ENCODE measurements at regions not wholly inside any gene's neighbourhood (a gene's known extent, or its start where the extent isn't known, plus 50 kb on each side); places are given as distances from the start of the nearest gene placed in this dataset.
A peak's percentile ranks its signal among the peaks of the same experiment; 100 is the strongest.

DNA sequence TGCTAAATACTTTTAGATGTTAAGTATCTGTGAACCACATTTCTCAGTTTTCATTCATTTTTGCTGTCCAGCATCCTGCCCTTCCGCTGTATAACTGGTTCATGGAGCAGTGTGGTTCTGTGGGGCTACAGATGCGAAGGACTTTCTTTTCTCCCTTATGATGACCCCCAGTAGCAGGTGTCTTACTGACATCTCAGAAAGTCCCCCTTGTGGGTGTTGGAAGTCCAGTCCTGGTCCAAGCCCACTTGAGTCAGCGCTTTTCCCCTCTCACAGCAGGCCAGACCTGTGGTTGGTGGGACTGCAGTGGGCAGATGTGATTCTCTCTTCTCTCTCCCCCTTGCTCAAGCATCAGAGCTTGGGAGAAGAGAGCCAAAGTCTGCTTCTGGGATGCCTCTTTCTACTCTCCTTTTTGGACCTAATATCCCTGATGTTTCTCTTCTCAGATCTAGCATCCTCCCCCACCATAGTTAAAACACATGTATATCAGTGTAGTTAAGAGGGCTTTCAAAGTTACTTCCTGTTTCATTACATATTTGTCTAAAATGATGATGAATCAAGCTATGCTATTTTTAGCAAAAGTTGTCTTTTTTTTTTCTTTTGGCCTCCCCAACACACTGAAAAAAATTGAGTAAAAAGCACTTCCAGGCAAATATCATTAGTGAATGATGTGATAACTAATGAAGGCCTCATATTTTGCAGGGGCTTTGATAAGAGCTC, 119.5 kb upstream of the ZNF618 start:
- H3K27ac ChIP-seq (ENCODE audit: low read depth, low read length): no peak overlapping the region
- POLR2A ChIA-PET (ENCODE audit: partially characterized antibody): no interaction called here

More for the DNA sequence above, 119.5 kb upstream of the ZNF618 start:
- H3K79me1 ChIP-seq (ENCODE audit: low read depth, low read length): no peaks in the 10 kb centered on the region
- no peak overlapping the region for H2BK120ac ChIP-seq (replicated peaks; ENCODE audit: low read depth, low read length)
- H2AK5ac ChIP-seq (ENCODE audit: low read depth, low read length): no peak overlapping the region
- CTCF ChIA-PET (ENCODE audit: partially characterized antibody): interaction anchor here (0.7 to 1.4 kb wide), 3 partner anchors 32 to 204 kb away, joined by 3 to 4 read pairs (median 3); no protein-coding TSS in a partner anchor
- no peaks in the 10 kb centered on the region for H3K36me3 ChIP-seq (ENCODE audit: control insufficient read depth in 2 of 4, insufficient read depth in 4 of 4, low read length in 3 of 4)
- H4K20me1 ChIP-seq (replicated peaks in 1 of 2; ENCODE audit: control insufficient read depth in 1 of 2, insufficient read depth in 2 of 2, low read length in 2 of 2): no peaks in the 10 kb centered on the region
- peaks cover 2 to 9% (median 6%) of the 10 kb centered on the region in 4 experiments; a peak in 6 of 7 replicates for H3K4me1 ChIP-seq (replicated peaks in 1 of 4; ENCODE audit: control insufficient read depth in 3 of 4, insufficient read depth in 4 of 4, low read length in 3 of 4)
- H3K27me3 ChIP-seq (replicated peaks in 1 of 4; ENCODE audit: control insufficient read depth in 3 of 4, extremely low read depth in 1 of 4, insufficient read depth in 3 of 4, low read length in 3 of 4): peaks cover 0 to 2% (median 0%) of the 10 kb centered on the region in 4 experiments; a peak in 2 of 7 replicates
- H3K9me3 ChIP-seq (ENCODE audit: insufficient read depth in 2 of 2, low read depth in 1 of 2, low read length in 1 of 2): no peaks in the 10 kb centered on the region
- no peak overlapping the region for H3K4me3 ChIP-seq (ENCODE audit: extremely low read depth in 1 of 4, insufficient read depth in 2 of 4, low read depth in 3 of 4, low read length in 4 of 4)
- 0 out of 2 replicates have a peak overlapping the region, but pooled peaks have one; percentile 34 for H2AFZ ChIP-seq (ENCODE audit: low read length)
- H3K14ac ChIP-seq (ENCODE audit: insufficient read length): no peak overlapping the region
- 0 out of 2 replicates have a peak overlapping the region, but pooled peaks have one; percentile 37 for H2BK15ac ChIP-seq (ENCODE audit: low read length)
- no peak overlapping the region for H3K18ac ChIP-seq (ENCODE audit: extremely low read depth, low read length)
- H2BK20ac ChIP-seq (ENCODE audit: low read length): no peak overlapping the region
- no peak overlapping the region for H2BK5ac ChIP-seq (ENCODE audit: low read depth, low read length)
- no peak overlapping the region for H2BK12ac ChIP-seq (ENCODE audit: low read depth, low read length)
- no peak overlapping the region for H3K4me2 ChIP-seq (ENCODE audit: insufficient read depth in 1 of 2, low read depth in 2 of 2, low read length in 2 of 2)
- 92% methylated on average over 3 of the region's 3 CpGs; no CpG with 5 or more reads in 1 of the 2 experiments for WGBS, 2 experiments (ENCODE audit: extremely low coverage in 1 of 2, insufficient coverage in 1 of 2, insufficient read length in 1 of 2, insufficient replicate concordance in 2 of 2, low coverage in 1 of 2, low lambda C conversion rate in 2 of 2, missing lambda C conversion rate in 1 of 2)
- no peak overlapping the region for H4K91ac ChIP-seq (replicated peaks; ENCODE audit: insufficient read length, low read length)
- H3K79me2 ChIP-seq (ENCODE audit: control insufficient read depth in 1 of 2, insufficient read depth in 2 of 2, low read length in 2 of 2): no peaks in the 10 kb centered on the region; a peak in 1 of 4 replicates
- no peaks in the 10 kb centered on the region for H3K23me2 ChIP-seq (ENCODE audit: low read depth, low read length)
- FAIRE-seq (no peak), DNase-seq (ENCODE audit: low read depth in 1 of 2, low spot score in 2 of 2) (no peak)
- H3K4ac ChIP-seq (replicated peaks; ENCODE audit: insufficient read length, low read depth, low read length): no peak overlapping the region
- H3K23ac ChIP-seq (ENCODE audit: insufficient read length): no peak overlapping the region
- H3K56ac ChIP-seq (replicated peaks; ENCODE audit: insufficient read length, low read depth, low read length): no peak overlapping the region
- TF ChIP-seq CTBP2 (IDR thresholded peaks at IDR 0.05; ENCODE audit: borderline replicate concordance, insufficient read depth, insufficient read length, low read length): no peak
- no peak for TF ChIP-seq RXRA (IDR thresholded peaks at IDR 0.05; ENCODE audit: insufficient read depth, low read depth, low read length)
- TF ChIP-seq CHD2 (IDR thresholded peaks at IDR 0.05; ENCODE audit: low read length): no peak
- TF ChIP-seq, protein P1, sequence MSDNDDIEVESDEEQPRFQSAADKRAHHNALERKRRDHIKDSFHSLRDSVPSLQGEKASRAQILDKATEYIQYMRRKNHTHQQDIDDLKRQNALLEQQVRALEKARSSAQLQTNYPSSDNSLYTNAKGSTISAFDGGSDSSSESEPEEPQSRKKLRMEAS (IDR thresholded peaks at IDR 0.05): no peak
- no peak for TF ChIP-seq RFX5 (IDR thresholded peaks at IDR 0.05; ENCODE audit: borderline replicate concordance, low read depth, low read length)
- TF ChIP-seq, protein P2, sequence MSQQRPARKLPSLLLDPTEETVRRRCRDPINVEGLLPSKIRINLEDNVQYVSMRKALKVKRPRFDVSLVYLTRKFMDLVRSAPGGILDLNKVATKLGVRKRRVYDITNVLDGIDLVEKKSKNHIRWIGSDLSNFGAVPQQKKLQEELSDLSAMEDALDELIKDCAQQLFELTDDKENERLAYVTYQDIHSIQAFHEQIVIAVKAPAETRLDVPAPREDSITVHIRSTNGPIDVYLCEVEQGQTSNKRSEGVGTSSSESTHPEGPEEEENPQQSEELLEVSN (IDR thresholded peaks at IDR 0.05): no peak
- TF ChIP-seq SP1 (IDR thresholded peaks at IDR 0.05; ENCODE audit: low read depth, low read length): no peak
- TF ChIP-seq SP2 (IDR thresholded peaks at IDR 0.05; ENCODE audit: low read length): no peak
- no peak overlapping the region for H4K8ac ChIP-seq (ENCODE audit: extremely low read depth, insufficient read depth, low read length)
- no peak overlapping the region for H3K9ac ChIP-seq (replicated peaks in 1 of 4; ENCODE audit: extremely low read depth in 1 of 4, low read depth in 3 of 4, low read length in 3 of 4)
- no peak overlapping the region for H4K5ac ChIP-seq (ENCODE audit: insufficient read length, low read depth, low read length)
